HG02884 (cell line): ENCODE measurements at regions not wholly inside any gene's neighbourhood (a gene's known extent, or its start where the extent isn't known, plus 50 kb on each side); places are given as distances from the start of the nearest gene placed in this dataset.
"Not testable (repeated sequence)": the region's sequence is repeated elsewhere in the genome, so short reads cannot be mapped to it uniquely, and the experiment has no call there.

Source experiments
- ATAC-seq: cut with Tn5 transposase; IDR thresholded peaks from one replicate; pipeline ENCODE4 v1.9.1; 2021; ENCODE audit warnings: mild to moderate bottlenecking, moderate library complexity; ENCODE audit not compliant: unreplicated experiment

GRCh38 chr2:114018464-114018863 is 128.6 kb downstream of the ACTR3 start:
- ATAC-seq = not testable (repeated sequence)

- ATAC-seq = no peak
These were observed 130.8 kb downstream of the ACTR3 start for GRCh38 chr2:114020668-114021067.

DNA sequence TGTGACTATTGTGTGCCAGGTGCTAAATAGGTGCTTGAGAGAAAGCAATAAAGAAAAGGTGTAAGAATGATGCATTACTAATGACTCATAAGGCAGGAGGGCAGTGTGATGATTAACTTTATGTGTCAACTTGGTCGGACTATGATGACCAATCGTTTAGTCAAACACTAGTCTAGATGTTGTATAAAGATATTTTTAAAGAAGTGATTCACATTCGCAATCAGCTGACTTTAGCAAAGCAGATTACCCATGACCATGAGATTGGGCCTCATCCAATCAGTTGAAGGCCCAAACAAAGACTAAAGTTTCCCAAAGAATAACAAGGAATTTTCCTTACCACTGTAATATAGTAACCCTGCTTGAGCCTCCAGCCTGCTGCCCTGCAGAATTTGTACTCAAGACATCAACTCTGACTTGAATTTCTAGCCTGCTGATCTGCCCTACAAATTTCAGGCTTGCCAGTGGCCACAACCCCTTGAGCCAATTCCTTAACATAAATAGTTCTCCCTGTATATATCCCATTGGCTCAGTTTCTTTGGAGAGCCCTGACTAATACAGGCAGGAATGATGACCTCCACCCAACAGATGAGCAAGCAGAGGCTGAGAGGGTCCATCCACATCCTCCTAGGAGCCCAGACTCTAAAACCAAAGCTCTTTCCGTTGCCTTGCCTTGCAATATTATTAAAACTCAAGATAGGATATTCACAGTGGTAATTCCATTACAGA is 132.6 kb downstream of the ACTR3 start:
- ATAC-seq = no peak

GRCh38 chr2:114024326-114024725 is 134.4 kb downstream of the ACTR3 start:
- no peak for ATAC-seq

DNA sequence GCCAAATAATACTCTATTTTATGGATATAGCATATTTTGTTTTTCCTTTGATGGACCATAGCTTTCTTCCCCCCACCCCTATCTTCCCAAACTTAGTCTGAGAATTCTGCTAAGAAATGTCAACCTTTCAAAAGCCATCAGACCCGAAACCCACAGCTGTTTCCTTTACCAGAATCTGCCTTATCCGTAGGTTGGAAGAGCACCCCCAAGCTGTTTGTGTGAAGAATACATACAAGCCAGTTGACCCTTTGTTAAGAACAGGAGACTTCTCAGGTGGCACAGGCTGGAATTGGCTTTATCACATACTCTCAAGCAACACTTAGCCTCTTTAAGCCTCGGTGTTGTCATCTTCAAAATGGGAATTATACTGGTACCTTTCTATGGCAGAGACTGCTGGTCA is 135.1 kb downstream of the ACTR3 start:
- no peak for ATAC-seq

DNA sequence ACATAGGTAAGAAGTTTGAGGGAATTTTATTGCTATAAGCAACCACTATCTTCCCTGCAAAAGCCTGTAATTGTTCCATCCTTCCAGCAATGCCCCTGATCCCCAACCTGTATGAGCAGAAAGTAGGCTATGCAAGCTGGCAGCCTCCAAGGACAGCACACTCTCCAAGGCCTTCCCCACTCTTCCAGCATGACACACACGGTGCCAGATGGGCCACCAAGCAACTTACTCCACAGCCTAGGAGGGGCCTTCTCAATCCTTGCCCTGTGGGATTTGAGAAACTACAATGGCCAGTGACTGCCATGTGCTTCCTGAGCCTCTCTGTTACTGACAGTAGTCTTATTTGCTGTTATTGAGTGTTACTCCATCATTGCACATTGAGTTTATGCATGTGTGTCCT is 137.5 kb downstream of the ACTR3 start:
- no peak for ATAC-seq

GRCh38 chr2:114031605-114032505 is 142.0 kb downstream of the ACTR3 start:
- ATAC-seq = no peak

- ATAC-seq = no peak
These were observed 142.8 kb downstream of the ACTR3 start for GRCh38 chr2:114032705-114033104.

DNA sequence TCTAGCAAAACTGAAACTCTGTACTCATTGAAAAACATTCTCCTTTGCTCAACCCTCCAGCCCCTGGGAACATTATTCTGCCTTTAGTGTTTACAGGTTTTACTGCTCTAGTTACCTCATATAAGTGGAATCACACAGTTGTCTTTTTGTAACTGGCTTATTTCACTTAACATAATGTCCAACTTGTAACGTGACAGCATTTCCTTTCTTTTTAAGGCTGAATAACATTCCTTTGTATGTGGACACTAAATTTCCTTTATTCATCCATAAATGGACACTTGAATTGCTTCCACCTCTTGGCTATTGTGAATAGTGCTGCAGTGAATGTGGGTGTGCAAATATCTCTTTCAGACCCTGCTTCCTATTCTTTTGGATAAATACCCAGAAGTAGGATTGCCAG is 144.9 kb downstream of the ACTR3 start:
- no peak for ATAC-seq

DNA sequence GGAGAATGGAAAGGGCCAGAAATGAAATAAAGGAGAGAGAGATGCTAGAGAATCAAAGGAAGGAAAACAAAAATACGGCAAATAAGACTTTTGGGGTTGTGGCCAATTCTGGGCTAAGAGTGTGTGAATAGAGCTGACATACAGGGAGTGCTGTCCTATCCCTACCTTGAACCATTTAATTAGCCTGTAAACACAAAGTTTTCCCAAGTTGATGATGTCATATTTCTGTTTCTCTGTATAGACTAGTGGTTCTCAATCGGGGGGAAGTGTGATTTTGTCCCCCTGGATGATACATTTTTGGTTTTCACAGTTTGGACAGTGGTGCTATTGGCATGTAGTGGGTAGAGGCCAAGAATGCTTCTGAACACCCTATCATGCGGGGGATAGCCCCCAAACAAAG is 148.8 kb downstream of the ACTR3 start:
- ATAC-seq = no peak

- ATAC-seq = no peak
These were observed 149.8 kb downstream of the ACTR3 start for GRCh38 chr2:114039677-114040076.

DNA sequence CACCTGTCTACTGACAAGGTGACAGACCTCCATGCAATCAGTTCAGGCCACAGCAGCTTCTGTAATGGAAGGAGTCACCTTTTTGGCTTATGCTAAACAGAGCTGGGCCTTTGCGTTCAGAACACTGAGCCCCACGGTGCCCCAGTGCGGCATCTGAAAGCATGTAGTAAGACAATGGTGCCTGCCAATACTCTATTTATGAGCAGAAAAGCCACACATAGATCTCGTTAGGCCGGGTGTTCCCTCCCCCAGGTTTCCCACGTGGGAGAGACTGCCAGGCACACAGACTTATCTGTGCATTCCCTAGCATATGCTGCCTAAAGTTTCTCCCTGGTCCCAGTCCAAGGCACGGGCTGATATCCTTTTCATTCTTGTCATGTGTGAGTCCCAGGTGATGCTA is 150.9 kb downstream of the ACTR3 start:
- ATAC-seq = no peak

- no peak for ATAC-seq
These were observed 155.1 kb downstream of the ACTR3 start for GRCh38 chr2:114044985-114045384.

GRCh38 chr2:114046373-114046772 is 156.5 kb downstream of the ACTR3 start:
- ATAC-seq = no peak

DNA sequence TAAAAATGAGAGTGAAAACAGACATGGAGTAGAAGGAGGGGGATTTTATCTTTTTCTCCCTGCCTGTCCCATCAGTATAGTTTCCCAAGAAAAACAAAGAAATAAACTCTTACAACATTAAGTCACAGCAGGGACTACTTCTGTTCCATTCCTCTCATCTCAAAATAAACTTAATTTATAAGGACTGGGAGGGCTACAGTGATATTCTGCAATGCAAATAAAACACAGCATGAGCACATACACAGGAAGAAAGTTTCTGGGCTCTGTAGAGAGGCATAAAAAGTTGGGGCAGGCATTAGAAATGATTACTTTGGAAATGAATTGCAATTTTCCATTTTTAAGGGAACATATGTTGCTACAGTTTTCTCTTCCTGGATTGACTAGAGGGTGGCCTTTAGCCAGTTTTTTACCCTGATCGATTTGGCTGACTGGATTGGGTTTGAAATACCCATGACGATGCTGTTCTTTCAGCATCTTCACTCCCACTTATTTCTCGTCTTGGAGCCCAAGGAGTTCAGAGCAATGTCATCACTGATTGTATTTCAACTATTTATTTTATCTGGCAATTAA is 157.1 kb downstream of the ACTR3 start:
- ATAC-seq = no peak

DNA sequence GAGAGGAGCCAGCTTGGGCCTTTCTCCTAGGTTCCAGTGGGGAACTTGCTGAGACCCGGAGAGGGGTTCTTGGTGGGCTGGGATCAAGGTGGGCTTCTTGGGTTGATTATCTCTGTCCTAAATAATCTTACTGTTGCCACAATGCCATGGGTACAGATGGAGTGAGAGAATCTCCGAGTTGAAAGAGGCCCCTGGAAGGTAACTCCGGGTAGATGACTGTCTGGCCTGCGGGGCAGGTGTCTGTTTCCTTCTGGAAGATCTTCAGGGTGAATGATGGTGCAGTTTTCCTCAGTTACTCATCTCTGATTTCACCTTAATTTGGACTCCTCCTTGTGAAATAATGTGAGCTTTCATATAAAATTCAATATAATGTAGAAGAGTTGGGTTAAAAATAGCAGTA is 159.4 kb downstream of the ACTR3 start:
- no peak for ATAC-seq

DNA sequence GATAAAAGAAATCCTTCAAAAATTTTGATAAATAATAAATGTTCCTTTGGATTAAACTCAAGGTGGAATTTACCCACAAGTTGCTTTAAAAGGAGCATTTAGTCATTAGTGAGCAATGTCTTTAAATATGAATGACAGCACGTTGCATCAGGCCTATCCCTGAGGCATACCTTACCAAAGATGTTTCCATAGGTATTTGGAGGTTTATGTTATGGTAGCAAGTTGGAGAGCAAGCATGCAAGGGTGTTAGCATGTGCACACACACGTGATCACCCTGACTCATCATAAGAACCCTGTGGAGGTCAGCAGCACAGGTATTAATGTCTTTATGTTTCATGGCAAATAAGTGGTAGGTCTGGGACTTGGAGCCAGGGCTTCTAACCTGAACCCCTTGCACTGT is 159.9 kb downstream of the ACTR3 start:
- ATAC-seq = no peak

DNA sequence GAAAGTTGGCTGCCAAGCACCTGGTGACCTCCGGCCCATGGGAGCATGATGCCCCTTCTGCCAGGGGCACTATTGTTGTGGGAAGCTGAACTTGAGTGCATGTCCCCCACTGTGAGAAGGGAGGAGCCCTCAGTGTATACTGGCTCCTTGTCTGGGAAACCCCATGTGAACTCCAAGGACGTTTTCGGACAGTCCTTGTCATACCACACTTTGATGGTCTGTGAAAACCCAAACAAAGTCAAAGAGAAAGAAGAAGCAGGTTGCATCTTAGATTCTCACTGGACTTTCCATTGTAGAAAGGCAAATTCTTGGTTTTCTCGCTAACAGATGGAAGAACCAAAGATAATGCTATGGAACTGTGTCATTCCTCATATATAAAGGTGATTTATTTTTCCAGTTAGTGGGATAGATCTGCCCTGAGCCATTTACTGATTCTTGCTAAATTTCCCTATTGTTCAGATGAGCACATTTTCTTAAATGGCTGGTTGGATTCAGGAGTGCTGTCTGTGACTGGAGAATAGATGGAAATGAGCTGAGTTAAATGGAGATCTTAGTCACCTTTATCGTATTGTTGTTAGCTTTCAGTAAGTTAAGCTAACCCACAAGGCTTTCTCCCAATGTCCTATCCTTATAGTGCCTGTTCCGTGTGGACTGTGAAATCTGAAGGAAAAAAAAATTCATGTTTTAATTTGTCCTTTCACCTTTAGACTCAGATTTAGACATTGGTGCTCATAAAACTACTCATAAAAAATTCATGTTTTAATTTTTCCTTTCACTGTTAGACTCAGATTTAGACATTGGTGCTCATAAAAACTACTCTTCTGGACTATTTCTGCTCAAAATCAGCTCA is 166.6 kb downstream of the ACTR3 start:
- ATAC-seq = peak; percentile 87

- ATAC-seq = no peak
These were observed 167.7 kb downstream of the ACTR3 start for GRCh38 chr2:114057638-114058037.

GRCh38 chr2:114061566-114062098 is 171.7 kb downstream of the ACTR3 start:
- ATAC-seq = no peak

DNA sequence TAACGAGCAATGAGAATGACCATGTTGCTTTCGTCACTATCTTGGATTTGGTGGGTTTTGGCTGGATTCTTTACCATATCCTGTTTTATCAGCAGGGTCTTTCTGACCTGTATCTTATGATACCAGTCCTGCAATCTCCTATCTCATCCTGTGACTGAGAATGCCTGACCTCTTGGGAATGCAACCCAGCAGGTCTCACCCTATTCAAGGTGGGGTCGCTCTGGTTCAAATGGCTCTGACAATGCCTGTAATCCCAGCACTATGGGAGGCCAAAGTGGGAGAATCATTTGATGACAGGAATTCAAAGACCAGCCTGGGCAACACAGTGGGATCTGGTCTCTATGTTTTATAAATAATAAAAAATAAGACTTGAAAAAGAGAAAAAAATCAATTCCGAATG is 173.5 kb downstream of the ACTR3 start:
- no peak for ATAC-seq
